ENCODE measurements at regions not wholly inside any gene's neighbourhood (a gene's known extent, or its start where the extent isn't known, plus 50 kb on each side); places are given as distances from the start of the nearest gene placed in this dataset.

- Histone ChIP-seq H3K4me1 (no peaks in the 10 kb centered on the region), H3K9me3 (no peaks in the 10 kb centered on the region), H3K4me3 (no peak overlapping the region), H3K27ac (no peak overlapping the region), H3K27me3 (no peaks in the 10 kb centered on the region), H3K36me3 (replicated peaks in 1 of 2; ENCODE audit: insufficient read depth in 1 of 2, low read depth in 2 of 2) (no peaks in the 10 kb centered on the region)
- DNase-seq (no peak), ATAC-seq (no peak)
- WGBS, 2 donors = 44 to 53% methylated on average over 3 of the region's 3 CpGs
- intact Hi-C loops (cut with DNase I) = no loop called here
- TF ChIP-seq POLR2A (IDR thresholded peaks at IDR 0.05) (no peak), CTCF (IDR thresholded peaks at IDR 0.05) (no peak)
Measured at GRCh38 chr9:36750630-36751029, 177.9 kb downstream of the MELK start.

GRCh38 chr9:36755019-36755418, 182.3 kb downstream of the MELK start:
- DNase-seq (no peak), ATAC-seq (no peak)
- no peak for TF ChIP-seq POLR2A (IDR thresholded peaks at IDR 0.05)
- no peak for TF ChIP-seq CTCF (IDR thresholded peaks at IDR 0.05)
- H3K9me3 ChIP-seq = no peaks in the 10 kb centered on the region
- H3K4me3 ChIP-seq = no peak overlapping the region
- intact Hi-C loops (cut with DNase I) = no loop called here
- H3K36me3 ChIP-seq (replicated peaks in 1 of 2; ENCODE audit: insufficient read depth in 1 of 2, low read depth in 2 of 2) = no peaks in the 10 kb centered on the region
- H3K4me1 ChIP-seq = no peaks in the 10 kb centered on the region
- WGBS, 2 donors = 50 to 71% methylated on average over 1 of the region's 2 CpGs
- H3K27ac ChIP-seq = no peak overlapping the region
- H3K27me3 ChIP-seq = no peaks in the 10 kb centered on the region

- no peaks in the 10 kb centered on the region for H3K27me3 ChIP-seq
- H3K36me3 ChIP-seq (replicated peaks in 1 of 2; ENCODE audit: insufficient read depth in 1 of 2, low read depth in 2 of 2) = no peaks in the 10 kb centered on the region
- intact Hi-C loops (cut with DNase I) = no loop called here
- TF ChIP-seq CTCF (IDR thresholded peaks at IDR 0.05) = no peak
- TF ChIP-seq POLR2A (IDR thresholded peaks at IDR 0.05) = no peak
- DNase-seq (no peak), ATAC-seq (no peak)
- no peak overlapping the region for H3K27ac ChIP-seq
- 19 to 36% methylated on average over 4 of the region's 4 CpGs for WGBS, 2 donors
- no peak overlapping the region for H3K4me3 ChIP-seq
- no peaks in the 10 kb centered on the region for H3K9me3 ChIP-seq
- no peaks in the 10 kb centered on the region for H3K4me1 ChIP-seq
Measured at GRCh38 chr9:36759141-36759540, 186.4 kb downstream of the MELK start.

GRCh38 chr9:36759976-36760375, 187.3 kb downstream of the MELK start:
- intact Hi-C loops (cut with DNase I) = no loop called here
- ATAC-seq = no peak

More at GRCh38 chr9:36759976-36760375, 187.3 kb downstream of the MELK start:
- WGBS, 2 donors = 49 to 57% methylated on average over 4 of the region's 4 CpGs
- no peak overlapping the region for H3K27ac ChIP-seq
- no peak for TF ChIP-seq CTCF (IDR thresholded peaks at IDR 0.05)
- no peak for TF ChIP-seq POLR2A (IDR thresholded peaks at IDR 0.05)
- H3K9me3 ChIP-seq = no peaks in the 10 kb centered on the region
- no peaks in the 10 kb centered on the region for H3K36me3 ChIP-seq (replicated peaks in 1 of 2; ENCODE audit: insufficient read depth in 1 of 2, low read depth in 2 of 2)
- peaks cover 2% of the 10 kb centered on the region for H3K4me1 ChIP-seq
- H3K4me3 ChIP-seq = no peak overlapping the region
- DNase-seq = no peak
- H3K27me3 ChIP-seq = no peaks in the 10 kb centered on the region
